GM18511 (cell line): ENCODE measurements at regions not wholly inside any gene's neighbourhood (a gene's known extent, or its start where the extent isn't known, plus 50 kb on each side); places are given as distances from the start of the nearest gene placed in this dataset.
"Not testable (repeated sequence)": the region's sequence is repeated elsewhere in the genome, so short reads cannot be mapped to it uniquely, and the experiment has no call there.

ENCODE experiments used
- ATAC-seq: cut with Tn5 transposase; IDR thresholded peaks from one replicate; pipeline ENCODE4 v1.9.1; 2021; ENCODE audit warnings: mild to moderate bottlenecking, moderate library complexity; ENCODE audit not compliant: unreplicated experiment

GRCh38 chr3:163508206-163508605, 1570.1 kb downstream of the SI start:
- ATAC-seq, result no peak

- ATAC-seq, result no peak
Measured at GRCh38 chr3:163504974-163505373, 1573.3 kb downstream of the SI start.

GRCh38 chr3:163499736-163500219, 1578.5 kb downstream of the SI start:
- ATAC-seq, result not testable (repeated sequence)

GRCh38 chr3:163498842-163499735, 1579.2 kb downstream of the SI start:
- ATAC-seq, result not testable (repeated sequence)

GRCh38 chr3:163491714-163492113, 1586.6 kb downstream of the SI start:
- ATAC-seq, result no peak

- ATAC-seq, result peak; percentile 87
Measured at GRCh38 chr3:163490119-163490518, 1588.2 kb downstream of the SI start.

- ATAC-seq, result no peak
Measured at GRCh38 chr3:163482695-163483094, 1595.6 kb downstream of the SI start.

- ATAC-seq, result no peak
Measured at GRCh38 chr3:163481738-163482137, 1596.6 kb downstream of the SI start.

GRCh38 chr3:163476179-163476578, 1602.1 kb downstream of the SI start:
- ATAC-seq, result no peak

GRCh38 chr3:163474766-163475165, 1603.5 kb downstream of the SI start:
- ATAC-seq, result no peak

GRCh38 chr3:163468531-163469335, 1609.6 kb downstream of the SI start:
- ATAC-seq, result no peak

- no peak for ATAC-seq
Measured at GRCh38 chr3:163462446-163462845, 1615.8 kb downstream of the SI start.

- ATAC-seq, result no peak
Measured at GRCh38 chr3:163450698-163451097, 1627.6 kb downstream of the SI start.

- ATAC-seq, result no peak
Measured at GRCh38 chr3:163438760-163439159, 1639.5 kb downstream of the SI start.

GRCh38 chr3:163422671-163423070, 1655.6 kb downstream of the SI start:
- ATAC-seq, result no peak

GRCh38 chr3:163391407-163392181, 1686.7 kb downstream of the SI start:
- ATAC-seq, result no peak

GRCh38 chr3:163384383-163384782, 1693.9 kb downstream of the SI start:
- ATAC-seq, result no peak

GRCh38 chr3:163382183-163382582, 1696.1 kb downstream of the SI start:
- no peak for ATAC-seq

- no peak for ATAC-seq
Measured at GRCh38 chr3:163368168-163368567, 1710.1 kb downstream of the SI start.

- ATAC-seq, result no peak
Measured at GRCh38 chr3:163364717-163365116, 1713.6 kb downstream of the SI start.

GRCh38 chr3:163362151-163362550, 1716.1 kb downstream of the SI start:
- ATAC-seq, result no peak
